HUES48 (cell line): ENCODE measurements at regions not wholly inside any gene's neighbourhood (a gene's known extent, or its start where the extent isn't known, plus 50 kb on each side); places are given as distances from the start of the nearest gene placed in this dataset.
"Not testable (repeated sequence)": the region's sequence is repeated elsewhere in the genome, so short reads cannot be mapped to it uniquely, and the experiment has no call there.

Experiments
- H3K27ac ChIP-seq: one replicate; pipeline ENCODE4 v1.7.0; 2013; ENCODE audit warnings: low read depth, low read length, inconsistent platforms
- H3K27me3 ChIP-seq: 2 replicates; pipeline ENCODE4 v1.6.1; 2013; ENCODE audit warnings: mild to moderate bottlenecking, low read length; ENCODE audit not compliant: control insufficient read depth, insufficient read depth
- H3K36me3 ChIP-seq: 2 replicates; pipeline ENCODE4 v1.6.1; 2013; ENCODE audit warnings: low read length; ENCODE audit not compliant: control insufficient read depth, insufficient read depth
- H3K4me1 ChIP-seq: 2 replicates; pipeline ENCODE4 v1.6.1; 2013; ENCODE audit warnings: mild to moderate bottlenecking, low read length; ENCODE audit not compliant: control insufficient read depth, insufficient read depth
- H3K4me3 ChIP-seq: 2 replicates; pipeline ENCODE4 v1.5.1; 2013; ENCODE audit warnings: mild to moderate bottlenecking, low read depth, low read length
- H3K9ac ChIP-seq: 2 replicates; pipeline ENCODE4 v1.6.1; 2013; ENCODE audit warnings: mild to moderate bottlenecking, low read depth, low read length, moderate library complexity
- H3K9me3 ChIP-seq: 2 replicates; pipeline ENCODE4 v1.6.1; 2013; ENCODE audit warnings: low read length; ENCODE audit not compliant: control insufficient read depth, insufficient read depth

- no peaks in the 10 kb centered on the region for H3K9me3 ChIP-seq
- H3K9ac ChIP-seq: no peak overlapping the region
- no peak overlapping the region for H3K4me3 ChIP-seq
- no peaks in the 10 kb centered on the region for H3K36me3 ChIP-seq
- H3K27ac ChIP-seq: no peak overlapping the region
- H3K27me3 ChIP-seq: no peaks in the 10 kb centered on the region
- H3K4me1 ChIP-seq: no peaks in the 10 kb centered on the region
Observed at GRCh38 chrX:121172703-121173102, 125.3 kb downstream of the GLUD2 start.

GRCh38 chrX:121179972-121180371, 132.6 kb downstream of the GLUD2 start:
- Histone ChIP-seq H3K36me3 (no peaks in the 10 kb centered on the region), H3K27ac (no peak overlapping the region), H3K27me3 (no peaks in the 10 kb centered on the region)

GRCh38 chrX:121191779-121192178, 144.4 kb downstream of the GLUD2 start:
- no peaks in the 10 kb centered on the region for H3K36me3 ChIP-seq
- H3K27me3 ChIP-seq: no peaks in the 10 kb centered on the region; the same call in 1 of the 2 replicates
- H3K9me3 ChIP-seq: no peaks in the 10 kb centered on the region
- no peak overlapping the region for H3K4me3 ChIP-seq
- H3K4me1 ChIP-seq: no peaks in the 10 kb centered on the region
- H3K9ac ChIP-seq: no peak overlapping the region
- no peak overlapping the region for H3K27ac ChIP-seq

More at GRCh38 chrX:121179972-121180371, 132.6 kb downstream of the GLUD2 start:
- peaks cover 7% of the 10 kb centered on the region for H3K9me3 ChIP-seq
- no peaks in the 10 kb centered on the region for H3K4me1 ChIP-seq
- H3K4me3 ChIP-seq: no peak overlapping the region
- no peak overlapping the region for H3K9ac ChIP-seq

- Histone ChIP-seq H3K9me3 (no peaks in the 10 kb centered on the region), H3K27me3 (no peaks in the 10 kb centered on the region), H3K36me3 (no peaks in the 10 kb centered on the region), H3K4me1 (no peaks in the 10 kb centered on the region), H3K9ac (no peak overlapping the region), H3K27ac (no peak overlapping the region), H3K4me3 (no peak overlapping the region)
Observed at GRCh38 chrX:121195719-121196118, 148.3 kb downstream of the GLUD2 start.

GRCh38 chrX:121196872-121197444, 149.5 kb downstream of the GLUD2 start:
- not testable (repeated sequence) for H3K4me3 ChIP-seq, H3K27ac ChIP-seq

GRCh38 chrX:121208563-121208962, 161.2 kb downstream of the GLUD2 start:
- Histone ChIP-seq H3K4me3 (no peak overlapping the region), H3K4me1 (no peaks in the 10 kb centered on the region), H3K9me3 (no peaks in the 10 kb centered on the region), H3K9ac (no peak overlapping the region), H3K27me3 (no peaks in the 10 kb centered on the region; the same call in 1 of the 2 replicates), H3K36me3 (no peaks in the 10 kb centered on the region), H3K27ac (no peak overlapping the region)

More at GRCh38 chrX:121196872-121197444, 149.5 kb downstream of the GLUD2 start:
- H3K9ac ChIP-seq, H3K36me3 ChIP-seq, H3K9me3 ChIP-seq, H3K27me3 ChIP-seq, H3K4me1 ChIP-seq: not testable (repeated sequence)

- Histone ChIP-seq H3K27me3 (no peaks in the 10 kb centered on the region), H3K9me3 (no peaks in the 10 kb centered on the region), H3K4me1 (no peaks in the 10 kb centered on the region), H3K36me3 (no peaks in the 10 kb centered on the region), H3K4me3 (no peak overlapping the region), H3K27ac (no peak overlapping the region), H3K9ac (no peak overlapping the region)
Observed at GRCh38 chrX:121216641-121217374, 169.4 kb downstream of the GLUD2 start.

- Histone ChIP-seq H3K27ac (no peak overlapping the region), H3K9ac (no peak overlapping the region), H3K36me3 (no peaks in the 10 kb centered on the region), H3K4me3 (no peak overlapping the region), H3K27me3 (no peaks in the 10 kb centered on the region), H3K4me1 (no peaks in the 10 kb centered on the region), H3K9me3 (no peaks in the 10 kb centered on the region)
Observed at GRCh38 chrX:121221322-121221977, 174.0 kb downstream of the GLUD2 start.

GRCh38 chrX:121227888-121228287, 180.5 kb downstream of the GLUD2 start:
- Histone ChIP-seq H3K4me1 (no peaks in the 10 kb centered on the region), H3K36me3 (no peaks in the 10 kb centered on the region), H3K4me3 (no peak overlapping the region), H3K27me3 (no peaks in the 10 kb centered on the region), H3K9me3 (no peaks in the 10 kb centered on the region), H3K27ac (no peak overlapping the region), H3K9ac (no peak overlapping the region)

- H3K9me3 ChIP-seq: no peaks in the 10 kb centered on the region
- no peaks in the 10 kb centered on the region for H3K27me3 ChIP-seq
- H3K9ac ChIP-seq: no peak overlapping the region
- H3K36me3 ChIP-seq: no peaks in the 10 kb centered on the region
- H3K27ac ChIP-seq: no peak overlapping the region
- H3K4me1 ChIP-seq: no peaks in the 10 kb centered on the region
- no peak overlapping the region for H3K4me3 ChIP-seq
Observed at GRCh38 chrX:121231566-121232358, 184.4 kb downstream of the GLUD2 start.
